Endothelial cell (in vitro differentiated cells): ENCODE measurements at regions not wholly inside any gene's neighbourhood (a gene's known extent, or its start where the extent isn't known, plus 50 kb on each side); places are given as distances from the start of the nearest gene placed in this dataset.

Experiments
- DNase-seq: peaks from one replicate; pipeline ENCODE4 v3.0.0; 2021; ENCODE audit warnings: low spot score
- H3K27ac Mint-ChIP-seq: one replicate; pipeline ENCODE4 v1.8.0; 2021; ENCODE audit warnings: mixed read lengths, inconsistent platforms; ENCODE audit not compliant: unreplicated experiment
- H3K27me3 Mint-ChIP-seq: one replicate; pipeline ENCODE4 v1.8.0; 2021; ENCODE audit warnings: mild to moderate bottlenecking, moderate library complexity, mixed read lengths, inconsistent platforms; ENCODE audit not compliant: unreplicated experiment
- H3K36me3 Mint-ChIP-seq: one replicate; pipeline ENCODE4 v1.8.0; 2021; ENCODE audit warnings: mild to moderate bottlenecking, low read depth, mixed read lengths, inconsistent platforms; ENCODE audit not compliant: unreplicated experiment
- H3K4me1 Mint-ChIP-seq: one replicate; pipeline ENCODE4 v1.8.0; 2021; ENCODE audit warnings: mild to moderate bottlenecking, mixed read lengths, inconsistent platforms; ENCODE audit not compliant: unreplicated experiment
- H3K4me3 Mint-ChIP-seq: one replicate; pipeline ENCODE4 v1.8.0; 2021; ENCODE audit warnings: mild to moderate bottlenecking, mixed read lengths, inconsistent platforms; ENCODE audit not compliant: unreplicated experiment
- H3K9me3 Mint-ChIP-seq: one replicate; pipeline ENCODE4 v1.8.0; 2021; ENCODE audit warnings: mixed read lengths, inconsistent platforms; ENCODE audit not compliant: unreplicated experiment
- CTCF ChIP-seq: fragments of 200-600 bp; sonication (generic); IDR thresholded peaks from one replicate; pipeline ENCODE4 v1.5.0; 2021; ENCODE audit warnings: antibody characterized with exemption; ENCODE audit not compliant: unreplicated experiment

- Mint-ChIP-seq H3K4me1 (peaks cover 5% of the 10 kb centered on the region), H3K9me3 (no peaks in the 10 kb centered on the region), H3K27ac (no peak overlapping the region), H3K4me3 (no peak overlapping the region), H3K36me3 (no peaks in the 10 kb centered on the region), H3K27me3 (no peaks in the 10 kb centered on the region)
- no peak for DNase-seq
- no peak for TF ChIP-seq CTCF
Measured at GRCh38 chr4:23584024-23584423, 305.8 kb downstream of the PPARGC1A start.

DNA sequence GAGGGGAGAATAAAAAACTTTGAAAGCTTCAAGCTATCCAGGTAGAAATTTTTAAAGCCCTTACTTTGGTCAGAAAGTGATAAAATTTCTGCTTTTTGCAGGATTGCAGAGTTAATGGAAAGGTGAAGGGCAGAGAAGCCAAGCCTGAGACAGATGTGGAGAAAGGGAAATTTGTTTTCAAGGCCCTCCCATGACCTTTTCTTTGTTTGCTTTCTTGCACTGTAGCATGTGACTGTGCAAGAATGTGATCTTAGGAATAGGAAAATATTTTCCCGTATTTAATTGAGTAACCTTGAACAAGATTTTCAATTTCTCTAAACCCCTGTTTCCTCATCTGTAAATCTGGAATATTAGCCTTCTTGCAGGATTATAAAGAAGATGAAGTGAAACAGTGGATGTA is 307.2 kb downstream of the PPARGC1A start:
- no peaks in the 10 kb centered on the region for H3K9me3 Mint-ChIP-seq
- no peak overlapping the region for H3K27ac Mint-ChIP-seq
- TF ChIP-seq CTCF: no peak
- H3K36me3 Mint-ChIP-seq: no peaks in the 10 kb centered on the region
- no peak overlapping the region for H3K4me3 Mint-ChIP-seq
- no peaks in the 10 kb centered on the region for H3K27me3 Mint-ChIP-seq
- peaks cover 5% of the 10 kb centered on the region for H3K4me1 Mint-ChIP-seq
- no peak for DNase-seq

DNA sequence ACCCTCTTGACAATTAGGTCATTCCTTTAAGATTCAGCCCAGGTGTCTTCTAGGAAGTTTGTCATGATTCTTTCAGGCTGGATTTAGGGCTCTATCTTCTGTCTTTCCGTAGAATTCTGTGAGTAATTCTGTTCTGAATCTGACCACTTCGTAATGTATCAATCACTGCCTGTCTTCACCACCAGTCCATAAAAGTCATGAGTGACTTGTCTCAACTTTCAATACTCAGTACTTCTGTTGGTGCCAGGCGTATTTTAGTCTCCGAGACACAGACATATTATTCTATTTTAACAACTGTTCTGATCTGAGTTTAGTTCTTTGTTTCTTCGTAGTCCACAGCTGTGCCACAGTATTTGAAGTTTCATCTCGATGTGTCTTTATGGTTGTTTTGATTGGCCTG is 310.7 kb downstream of the PPARGC1A start:
- no peaks in the 10 kb centered on the region for H3K9me3 Mint-ChIP-seq
- no peaks in the 10 kb centered on the region for H3K36me3 Mint-ChIP-seq
- H3K4me3 Mint-ChIP-seq: no peak overlapping the region
- no peak overlapping the region for H3K27ac Mint-ChIP-seq
- H3K27me3 Mint-ChIP-seq: no peaks in the 10 kb centered on the region
- DNase-seq: no peak
- TF ChIP-seq CTCF: no peak
- peaks cover 7% of the 10 kb centered on the region for H3K4me1 Mint-ChIP-seq

DNA sequence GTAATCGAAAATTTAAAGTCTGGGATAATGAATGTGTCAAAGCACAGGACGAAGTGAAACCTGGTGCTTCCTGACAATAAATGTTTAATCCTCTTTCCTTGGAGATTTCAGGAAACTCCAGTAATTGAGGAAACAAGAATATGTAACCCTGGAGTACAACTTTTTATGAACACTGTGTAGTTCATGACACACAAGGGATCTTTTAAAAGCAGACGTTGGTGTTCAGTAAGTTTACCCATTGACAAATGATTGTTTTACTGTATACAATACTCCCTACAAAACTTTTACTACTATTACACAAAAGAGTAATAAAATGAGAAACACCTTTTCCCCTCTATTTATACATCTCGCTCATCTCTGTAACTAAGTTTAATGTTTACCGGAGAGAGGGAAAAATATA is 312.4 kb downstream of the PPARGC1A start:
- Mint-ChIP-seq H3K4me3 (no peak overlapping the region), H3K9me3 (no peaks in the 10 kb centered on the region), H3K27ac (no peak overlapping the region), H3K4me1 (peaks cover 5% of the 10 kb centered on the region), H3K27me3 (no peaks in the 10 kb centered on the region), H3K36me3 (no peaks in the 10 kb centered on the region)
- TF ChIP-seq CTCF: no peak
- no peak for DNase-seq

- Mint-ChIP-seq H3K27ac (no peak overlapping the region), H3K4me1 (peaks cover 2% of the 10 kb centered on the region), H3K36me3 (no peaks in the 10 kb centered on the region), H3K9me3 (no peaks in the 10 kb centered on the region), H3K4me3 (no peak overlapping the region), H3K27me3 (no peaks in the 10 kb centered on the region)
- no peak for TF ChIP-seq CTCF
- DNase-seq: no peak
Measured at GRCh38 chr4:23572382-23572781, 317.5 kb downstream of the PPARGC1A start.
